ENCODE measurements at regions not wholly inside any gene's neighbourhood (a gene's known extent, or its start where the extent isn't known, plus 50 kb on each side); places are given as distances from the start of the nearest gene placed in this dataset.

- no peak for FAIRE-seq
- Histone ChIP-seq H2AFZ (ENCODE audit: control insufficient read depth, low read length) (no peak overlapping the region), H3K27me3 (ENCODE audit: control insufficient read depth, extremely low read depth, insufficient read depth, low read length) (no peaks in the 10 kb centered on the region), H3K9ac (ENCODE audit: control insufficient read depth, extremely low read depth, insufficient read depth, low read length) (no peak overlapping the region), H3K4me2 (ENCODE audit: control insufficient read depth, extremely low read depth, insufficient read depth, low read depth, low read length) (no peak overlapping the region), H3K36me3 (ENCODE audit: control insufficient read depth in 2 of 2, extremely low read depth in 1 of 2, insufficient read depth in 2 of 2, low read length in 2 of 2) (no peaks in the 10 kb centered on the region), H3K9me1 (ENCODE audit: control insufficient read depth, extremely low read depth, insufficient read depth, low read length) (no peaks in the 10 kb centered on the region), H3K9me3 (ENCODE audit: control insufficient read depth, low read depth, low read length) (no peaks in the 10 kb centered on the region), H3K27ac (ENCODE audit: control insufficient read depth, insufficient read depth, low read length) (no peak overlapping the region), H3K4me1 (ENCODE audit: control insufficient read depth, extremely low read depth, insufficient read depth, low read length) (peaks cover 8% of the 10 kb centered on the region), H4K20me1 (ENCODE audit: control insufficient read depth, extremely low read depth, insufficient read depth, low read length) (no peaks in the 10 kb centered on the region), H3K79me2 (ENCODE audit: control insufficient read depth, insufficient read depth, low read length) (no peaks in the 10 kb centered on the region), H3K4me3 (ENCODE audit: control insufficient read depth in 2 of 3, extremely low read depth in 1 of 3, insufficient read depth in 2 of 3, low read depth in 1 of 3, low read length in 3 of 3) (no peak overlapping the region)
- no peak for TF ChIP-seq CTCF (optimal IDR thresholded peaks at IDR 0.05 in 1 of 3, IDR thresholded peaks at IDR 0.05 in 1 of 3, conservative IDR thresholded peaks at IDR 0.05 in 1 of 3; ENCODE audit: extremely low read depth in 1 of 3, insufficient read depth in 2 of 3, low read length in 3 of 3)
- TF ChIP-seq EZH2 (IDR thresholded peaks at IDR 0.05; ENCODE audit: low read length) = no peak
- dilution Hi-C loops (cut with MboI; ENCODE audit: extremely low pct_ligation_motif_present, low sequenced_read_pairs) = no loop called here
- no peak for DNase-seq (ENCODE audit: low read depth, low spot score)
These were observed 132.4 kb upstream of the PRSS1 start for GRCh38 chr7:142616842-142617241.

GRCh38 chr7:142616121-142616643 is 133.1 kb upstream of the PRSS1 start:
- dilution Hi-C loops (cut with MboI; ENCODE audit: extremely low pct_ligation_motif_present, low sequenced_read_pairs) = no loop called here
- no peak for DNase-seq (ENCODE audit: low read depth, low spot score)

More at GRCh38 chr7:142616121-142616643, 133.1 kb upstream of the PRSS1 start:
- Histone ChIP-seq H3K4me3 (ENCODE audit: control insufficient read depth in 2 of 3, extremely low read depth in 1 of 3, insufficient read depth in 2 of 3, low read depth in 1 of 3, low read length in 3 of 3) (no peak overlapping the region), H3K79me2 (ENCODE audit: control insufficient read depth, insufficient read depth, low read length) (no peaks in the 10 kb centered on the region), H3K36me3 (ENCODE audit: control insufficient read depth in 2 of 2, extremely low read depth in 1 of 2, insufficient read depth in 2 of 2, low read length in 2 of 2) (no peaks in the 10 kb centered on the region), H3K9me1 (ENCODE audit: control insufficient read depth, extremely low read depth, insufficient read depth, low read length) (no peaks in the 10 kb centered on the region), H3K4me1 (ENCODE audit: control insufficient read depth, extremely low read depth, insufficient read depth, low read length) (peaks cover 12% of the 10 kb centered on the region), H2AFZ (ENCODE audit: control insufficient read depth, low read length) (no peak overlapping the region), H3K9me3 (ENCODE audit: control insufficient read depth, low read depth, low read length) (no peaks in the 10 kb centered on the region), H3K9ac (ENCODE audit: control insufficient read depth, extremely low read depth, insufficient read depth, low read length) (no peak overlapping the region), H3K27ac (ENCODE audit: control insufficient read depth, insufficient read depth, low read length) (no peak overlapping the region), H3K4me2 (ENCODE audit: control insufficient read depth, extremely low read depth, insufficient read depth, low read depth, low read length) (no peak overlapping the region), H3K27me3 (ENCODE audit: control insufficient read depth, extremely low read depth, insufficient read depth, low read length) (no peaks in the 10 kb centered on the region), H4K20me1 (ENCODE audit: control insufficient read depth, extremely low read depth, insufficient read depth, low read length) (no peaks in the 10 kb centered on the region)
- FAIRE-seq = no peak
- TF ChIP-seq EZH2 (IDR thresholded peaks at IDR 0.05; ENCODE audit: low read length) = no peak
- no peak for TF ChIP-seq CTCF (optimal IDR thresholded peaks at IDR 0.05 in 1 of 3, IDR thresholded peaks at IDR 0.05 in 1 of 3, conservative IDR thresholded peaks at IDR 0.05 in 1 of 3; ENCODE audit: extremely low read depth in 1 of 3, insufficient read depth in 2 of 3, low read length in 3 of 3)
